Right renal pelvis (tissue), 4 donors: ENCODE measurements at regions not wholly inside any gene's neighbourhood (a gene's known extent, or its start where the extent isn't known, plus 50 kb on each side); places are given as distances from the start of the nearest gene placed in this dataset.
"Not testable (repeated sequence)": the region's sequence is repeated elsewhere in the genome, so short reads cannot be mapped to it uniquely, and the experiment has no call there.

Experiments used
- DNase-seq, 4 donors: peaks; one replicate each; pipeline ENCODE4 v3.0.0-alpha.2; 2013; ENCODE audit warnings: low read depth in 4 of 4, low spot score in 3 of 4, missing footprints in 1 of 4

DNA sequence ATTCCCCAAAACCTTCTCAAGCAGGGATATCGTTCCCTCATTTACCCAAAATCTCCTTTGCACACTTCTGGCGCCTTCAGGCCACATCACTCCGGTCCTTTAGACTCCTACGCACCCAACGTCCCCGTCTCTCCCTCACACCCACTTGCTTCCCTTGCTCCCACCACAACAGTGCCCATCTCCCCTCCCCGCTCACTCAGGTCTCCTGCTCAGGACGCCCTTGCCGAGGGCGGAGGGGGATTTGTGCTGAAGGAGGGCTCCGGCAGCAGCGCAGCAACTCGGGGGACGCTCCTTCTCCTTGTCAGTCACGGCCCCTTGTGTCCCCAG, 71.6 kb downstream of the PCMTD2 start:
- DNase-seq, result not testable (repeated sequence)

DNA sequence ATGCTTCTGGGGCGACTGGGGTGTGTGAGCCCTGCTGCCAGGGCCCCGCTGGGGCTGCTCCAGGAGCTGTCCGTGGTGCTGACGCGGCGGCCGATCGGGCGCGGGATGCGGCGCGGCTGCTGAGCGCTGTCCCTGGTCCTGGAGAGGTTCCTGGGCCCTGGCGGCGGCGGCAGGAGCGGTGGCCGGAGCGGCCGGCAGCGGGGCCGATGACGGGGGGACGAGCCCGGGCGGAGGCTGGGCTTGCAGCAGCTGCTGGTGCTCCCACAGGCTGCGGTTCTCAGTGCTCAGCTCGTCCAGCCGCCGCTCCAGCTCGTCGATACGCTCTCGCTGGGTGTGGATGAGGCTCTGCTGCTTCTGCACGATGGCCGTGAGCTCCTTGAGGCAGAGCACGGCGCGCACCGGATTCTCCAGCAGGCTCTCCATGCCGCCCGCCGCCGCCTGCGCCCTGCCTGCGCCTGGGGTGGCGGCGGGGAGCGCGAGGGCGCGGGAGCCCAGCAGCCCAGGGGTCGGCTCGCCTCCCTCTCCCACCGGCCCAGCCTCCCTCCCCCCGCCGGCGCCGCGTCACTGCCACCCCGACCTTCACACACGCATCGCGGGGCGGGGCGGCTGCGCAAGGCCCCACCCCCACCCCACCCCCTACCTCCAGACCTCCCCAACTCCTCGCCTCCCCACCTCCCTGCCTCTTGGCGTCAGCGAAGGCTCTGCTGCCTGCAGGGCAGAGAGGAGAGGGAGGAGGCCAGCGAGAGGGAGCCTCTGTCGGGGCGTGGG, 72.2 kb downstream of the PCMTD2 start:
- DNase-seq, result peak in 1 of 4 donors; percentile 25

DNA sequence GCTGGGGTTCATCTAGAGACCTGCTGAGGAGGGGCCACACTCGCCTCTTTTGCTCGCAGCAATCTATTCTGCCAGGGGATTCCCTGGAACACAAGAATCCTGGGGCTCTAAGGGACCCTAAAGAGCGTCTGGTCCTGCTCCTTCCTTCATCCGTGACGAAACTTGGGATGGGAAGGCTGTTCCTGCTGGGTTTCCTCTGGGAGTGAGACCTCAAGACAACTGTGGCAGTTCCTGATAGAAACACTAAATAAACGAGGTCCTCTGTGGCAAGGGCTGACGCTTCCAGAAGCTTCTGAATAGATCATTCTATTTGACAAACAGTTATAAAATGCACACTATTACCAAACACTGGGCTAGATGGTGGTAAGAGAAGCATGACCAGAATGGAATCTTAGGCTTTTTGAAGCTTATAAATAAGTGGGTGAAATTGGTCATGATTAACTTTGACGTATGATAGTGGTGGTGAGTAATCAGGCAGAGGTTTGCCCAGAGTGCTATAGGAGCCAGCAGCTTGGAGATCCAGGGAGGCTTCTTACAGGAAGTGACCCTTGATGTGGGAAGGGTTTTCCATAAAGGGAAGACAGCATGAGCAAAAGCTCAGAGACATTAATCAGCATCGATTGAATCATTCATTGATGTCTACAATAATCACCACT, 73.2 kb downstream of the PCMTD2 start:
- DNase-seq, result not testable (repeated sequence)

DNA sequence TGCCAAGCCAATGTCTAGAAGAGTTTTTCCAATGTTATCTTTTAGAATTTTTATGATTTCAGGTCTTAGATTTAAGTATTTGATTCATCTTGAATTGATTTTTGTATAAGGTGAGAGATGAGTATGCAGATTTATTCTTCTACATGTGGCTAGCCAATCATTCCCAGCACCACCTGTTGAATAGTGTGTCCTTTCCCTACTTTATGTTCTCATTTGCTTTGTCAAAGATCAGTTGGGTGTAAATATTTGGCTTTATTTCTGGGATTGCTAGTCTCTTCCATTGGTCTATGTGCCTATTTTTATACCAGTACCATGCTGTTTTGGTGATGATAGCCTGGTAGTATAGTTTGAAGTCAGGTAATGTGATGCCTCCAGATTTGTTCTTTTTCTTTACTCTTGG, 77.1 kb downstream of the PCMTD2 start:
- not testable (repeated sequence) for DNase-seq
